Endometrium (tissue), 2 donors: ENCODE measurements at regions not wholly inside any gene's neighbourhood (a gene's known extent, or its start where the extent isn't known, plus 50 kb on each side); places are given as distances from the start of the nearest gene placed in this dataset.
"Not testable (repeated sequence)": the region's sequence is repeated elsewhere in the genome, so short reads cannot be mapped to it uniquely, and the experiment has no call there.

ENCODE experiments used
- FAIRE-seq: peaks from 2 replicates; lab custom pipeline; 2012; peaks lifted over from hg19 to GRCh38; lab: Jason Lieb, UNC
- donor health status: control.
- donor health status: control.

- no peak for FAIRE-seq
Observed at GRCh38 chr17:71098071-71098470, 928.7 kb downstream of the KCNJ2 start.

- no peak for FAIRE-seq
Observed at GRCh38 chr17:71099003-71099714, 929.8 kb downstream of the KCNJ2 start.

GRCh38 chr17:71102777-71103176, 933.4 kb downstream of the KCNJ2 start:
- no peak for FAIRE-seq

- FAIRE-seq: no peak
Observed at GRCh38 chr17:71104225-71104624, 934.9 kb downstream of the KCNJ2 start.

- not testable (repeated sequence) for FAIRE-seq
Observed at GRCh38 chr17:71106056-71106455, 936.7 kb downstream of the KCNJ2 start.

GRCh38 chr17:71107136-71107535, 937.8 kb downstream of the KCNJ2 start:
- FAIRE-seq: no peak

GRCh38 chr17:71109697-71110096, 940.4 kb downstream of the KCNJ2 start:
- FAIRE-seq: no peak

- FAIRE-seq: no peak
Observed at GRCh38 chr17:71110326-71110725, 941.0 kb downstream of the KCNJ2 start.

- FAIRE-seq: no peak
Observed at GRCh38 chr17:71111460-71111859, 942.1 kb downstream of the KCNJ2 start.

- FAIRE-seq: no peak
Observed at GRCh38 chr17:71111934-71112333, 942.6 kb downstream of the KCNJ2 start.

- no peak for FAIRE-seq
Observed at GRCh38 chr17:71113347-71113746, 944.0 kb downstream of the KCNJ2 start.

- no peak for FAIRE-seq
Observed at GRCh38 chr17:71114911-71115668, 945.8 kb downstream of the KCNJ2 start.

- no peak for FAIRE-seq
Observed at GRCh38 chr17:71115669-71115972, 946.3 kb downstream of the KCNJ2 start.

- FAIRE-seq: no peak
Observed at GRCh38 chr17:71117466-71117865, 948.1 kb downstream of the KCNJ2 start.

- FAIRE-seq: no peak
Observed at GRCh38 chr17:71118039-71118438, 948.7 kb downstream of the KCNJ2 start.

- no peak for FAIRE-seq
Observed at GRCh38 chr17:71127416-71127815, 958.1 kb downstream of the KCNJ2 start.

GRCh38 chr17:71142333-71142732, 973.0 kb downstream of the KCNJ2 start:
- no peak for FAIRE-seq

GRCh38 chr17:71145486-71145885, 975.3 kb upstream of the SOX9 start:
- FAIRE-seq: no peak

- FAIRE-seq: no peak
Observed at GRCh38 chr17:71147906-71148305, 972.9 kb upstream of the SOX9 start.

GRCh38 chr17:71149607-71150006, 971.2 kb upstream of the SOX9 start:
- FAIRE-seq: no peak

GRCh38 chr17:71157297-71157696, 963.5 kb upstream of the SOX9 start:
- no peak for FAIRE-seq

- no peak for FAIRE-seq
Observed at GRCh38 chr17:71158437-71158836, 962.4 kb upstream of the SOX9 start.

GRCh38 chr17:71163121-71163812, 957.6 kb upstream of the SOX9 start:
- FAIRE-seq: no peak

- FAIRE-seq: no peak
Observed at GRCh38 chr17:71163813-71164122, 957.1 kb upstream of the SOX9 start.
